ENCODE measurements at regions not wholly inside any gene's neighbourhood (a gene's known extent, or its start where the extent isn't known, plus 50 kb on each side); places are given as distances from the start of the nearest gene placed in this dataset.
"Not testable (repeated sequence)": the region's sequence is repeated elsewhere in the genome, so short reads cannot be mapped to it uniquely, and the experiment has no call there.

DNA sequence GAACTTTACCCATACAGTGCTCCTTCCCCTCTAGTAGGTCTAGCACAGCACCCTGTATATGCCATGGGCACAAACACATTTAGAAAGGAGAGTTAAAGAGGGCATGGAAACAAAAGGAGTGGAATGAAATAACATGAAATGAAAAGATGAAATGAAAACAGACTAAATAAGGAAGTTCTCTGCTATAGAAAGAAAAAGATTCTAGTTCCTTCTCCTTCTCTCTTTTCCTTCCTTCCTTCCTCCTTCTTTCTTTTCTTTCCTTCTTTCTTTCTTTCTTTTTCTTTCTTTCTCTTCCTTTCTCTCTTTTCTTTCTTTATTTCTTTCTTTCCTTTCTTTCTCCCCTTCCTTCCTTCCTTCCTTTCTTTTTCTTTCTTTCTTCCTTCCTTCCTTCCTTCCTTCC lies 2197.4 kb downstream of the PCDH7 start:
- TF ChIP-seq, protein P1, sequence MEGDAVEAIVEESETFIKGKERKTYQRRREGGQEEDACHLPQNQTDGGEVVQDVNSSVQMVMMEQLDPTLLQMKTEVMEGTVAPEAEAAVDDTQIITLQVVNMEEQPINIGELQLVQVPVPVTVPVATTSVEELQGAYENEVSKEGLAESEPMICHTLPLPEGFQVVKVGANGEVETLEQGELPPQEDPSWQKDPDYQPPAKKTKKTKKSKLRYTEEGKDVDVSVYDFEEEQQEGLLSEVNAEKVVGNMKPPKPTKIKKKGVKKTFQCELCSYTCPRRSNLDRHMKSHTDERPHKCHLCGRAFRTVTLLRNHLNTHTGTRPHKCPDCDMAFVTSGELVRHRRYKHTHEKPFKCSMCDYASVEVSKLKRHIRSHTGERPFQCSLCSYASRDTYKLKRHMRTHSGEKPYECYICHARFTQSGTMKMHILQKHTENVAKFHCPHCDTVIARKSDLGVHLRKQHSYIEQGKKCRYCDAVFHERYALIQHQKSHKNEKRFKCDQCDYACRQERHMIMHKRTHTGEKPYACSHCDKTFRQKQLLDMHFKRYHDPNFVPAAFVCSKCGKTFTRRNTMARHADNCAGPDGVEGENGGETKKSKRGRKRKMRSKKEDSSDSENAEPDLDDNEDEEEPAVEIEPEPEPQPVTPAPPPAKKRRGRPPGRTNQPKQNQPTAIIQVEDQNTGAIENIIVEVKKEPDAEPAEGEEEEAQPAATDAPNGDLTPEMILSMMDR (conservative IDR thresholded peaks at IDR 0.05), result no peak
- H3K27me3 Mint-ChIP-seq, result no peaks in the 10 kb centered on the region
- no peaks in the 10 kb centered on the region for H3K9me3 Mint-ChIP-seq
- no peak overlapping the region for H3K27ac Mint-ChIP-seq
- no peaks in the 10 kb centered on the region for H3K36me3 Mint-ChIP-seq
- H3K4me1 Mint-ChIP-seq (ENCODE audit: unreplicated experiment), result no peaks in the 10 kb centered on the region
- no peak overlapping the region for H3K4me3 Mint-ChIP-seq
- DNase-seq (ENCODE audit: extremely low spot score, unreplicated experiment), result no peak

DNA sequence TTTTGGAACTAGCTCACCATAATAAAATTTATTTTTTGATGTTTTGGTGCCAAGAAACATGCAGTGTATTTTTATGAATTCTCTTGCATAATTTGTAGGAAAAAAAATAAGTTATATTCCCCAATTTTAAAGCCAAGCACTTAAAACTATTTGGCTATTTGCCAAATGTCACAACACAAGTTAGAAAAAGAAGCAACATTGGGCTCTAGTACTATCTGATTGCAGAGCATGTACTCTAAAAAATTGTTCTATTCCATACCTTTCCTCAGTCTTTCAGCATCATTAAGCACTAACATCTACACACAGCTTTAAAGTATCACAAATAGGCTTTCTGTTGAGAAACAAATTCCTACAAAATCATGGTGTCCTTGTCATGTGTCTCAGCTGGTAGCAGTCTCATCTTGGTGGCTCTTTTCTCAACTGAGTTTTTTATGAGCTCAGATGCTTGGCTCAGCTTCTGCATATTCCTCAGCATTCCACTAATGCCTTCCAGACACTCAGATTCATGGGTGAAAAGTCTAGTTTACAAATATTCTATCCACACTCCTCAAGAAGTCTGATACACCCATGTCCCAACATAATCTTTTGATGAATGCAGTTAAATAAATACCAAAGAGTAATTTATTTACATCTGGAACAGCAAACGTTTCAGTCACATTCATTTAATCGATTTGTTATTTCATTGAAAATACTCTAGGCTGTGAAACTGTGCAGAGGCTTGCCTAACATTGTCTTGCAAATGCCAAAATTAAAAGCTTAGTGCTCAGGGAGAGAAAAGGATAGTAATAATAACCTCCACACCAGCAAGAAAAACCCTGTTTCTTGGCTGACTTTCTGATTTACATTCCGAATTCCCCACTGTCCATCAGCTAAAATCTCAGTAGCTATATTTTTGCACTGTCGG lies 2209.9 kb downstream of the PCDH7 start:
- H3K27ac Mint-ChIP-seq, result no peak overlapping the region
- H3K36me3 Mint-ChIP-seq, result no peaks in the 10 kb centered on the region

DNA sequence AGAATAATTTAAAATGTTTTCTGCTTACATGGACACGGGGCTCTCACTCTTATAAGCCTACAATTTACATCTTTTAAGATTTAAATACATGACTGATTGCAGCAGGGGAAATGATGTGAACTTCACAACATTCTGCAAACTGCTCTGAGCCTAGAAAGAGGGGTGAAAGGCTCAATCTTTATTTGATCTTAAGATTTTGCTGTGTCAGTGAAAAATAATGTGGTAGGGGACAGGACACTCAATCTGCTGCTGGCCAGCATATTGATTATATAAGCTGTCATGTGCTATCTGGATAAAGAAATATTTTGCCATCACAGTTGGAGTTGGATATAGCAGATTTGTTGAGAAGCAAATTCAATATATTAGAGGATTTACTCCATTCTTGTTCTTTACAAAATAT lies 2210.5 kb downstream of the PCDH7 start:
- no peak for DNase-seq (ENCODE audit: extremely low spot score, unreplicated experiment)
- H3K36me3 Mint-ChIP-seq, result no peaks in the 10 kb centered on the region
- no peaks in the 10 kb centered on the region for H3K9me3 Mint-ChIP-seq
- H3K4me1 Mint-ChIP-seq (ENCODE audit: unreplicated experiment), result no peaks in the 10 kb centered on the region
- no peaks in the 10 kb centered on the region for H3K27me3 Mint-ChIP-seq
- no peak overlapping the region for H3K4me3 Mint-ChIP-seq
- H3K27ac Mint-ChIP-seq, result no peak overlapping the region
- TF ChIP-seq, protein P1 (conservative IDR thresholded peaks at IDR 0.05), result no peak

More for the DNA sequence above, 2209.9 kb downstream of the PCDH7 start:
- no peak overlapping the region for H3K4me3 Mint-ChIP-seq
- TF ChIP-seq, protein P1 (conservative IDR thresholded peaks at IDR 0.05), result no peak
- no peak for DNase-seq (ENCODE audit: extremely low spot score, unreplicated experiment)
- H3K4me1 Mint-ChIP-seq (ENCODE audit: unreplicated experiment), result no peaks in the 10 kb centered on the region
- no peaks in the 10 kb centered on the region for H3K27me3 Mint-ChIP-seq
- no peaks in the 10 kb centered on the region for H3K9me3 Mint-ChIP-seq

DNA sequence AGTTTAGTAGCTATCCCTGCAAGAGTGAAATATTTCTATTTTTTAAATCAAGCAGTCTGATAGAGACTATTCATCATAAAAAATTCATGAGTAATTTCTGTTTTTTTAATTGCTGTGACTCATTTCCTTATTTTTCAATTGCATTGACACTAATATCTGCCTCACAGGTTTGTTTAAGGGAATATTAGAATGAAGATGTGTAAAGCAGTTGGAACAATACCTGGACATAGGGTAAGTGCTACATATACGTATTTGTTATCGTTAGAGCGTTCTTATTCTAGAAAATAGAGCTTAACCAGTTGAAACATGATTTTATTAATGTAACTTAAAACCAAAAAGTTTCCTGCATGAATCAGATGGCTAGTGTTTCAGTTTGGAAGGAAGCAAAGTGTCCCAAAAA lies 2211.3 kb downstream of the PCDH7 start:
- no peak overlapping the region for H3K4me3 Mint-ChIP-seq
- no peaks in the 10 kb centered on the region for H3K9me3 Mint-ChIP-seq
- H3K27ac Mint-ChIP-seq, result no peak overlapping the region
- DNase-seq (ENCODE audit: extremely low spot score, unreplicated experiment), result no peak
- H3K36me3 Mint-ChIP-seq, result no peaks in the 10 kb centered on the region
- TF ChIP-seq, protein P1 (conservative IDR thresholded peaks at IDR 0.05), result no peak
- H3K4me1 Mint-ChIP-seq (ENCODE audit: unreplicated experiment), result no peaks in the 10 kb centered on the region
- H3K27me3 Mint-ChIP-seq, result no peaks in the 10 kb centered on the region

DNA sequence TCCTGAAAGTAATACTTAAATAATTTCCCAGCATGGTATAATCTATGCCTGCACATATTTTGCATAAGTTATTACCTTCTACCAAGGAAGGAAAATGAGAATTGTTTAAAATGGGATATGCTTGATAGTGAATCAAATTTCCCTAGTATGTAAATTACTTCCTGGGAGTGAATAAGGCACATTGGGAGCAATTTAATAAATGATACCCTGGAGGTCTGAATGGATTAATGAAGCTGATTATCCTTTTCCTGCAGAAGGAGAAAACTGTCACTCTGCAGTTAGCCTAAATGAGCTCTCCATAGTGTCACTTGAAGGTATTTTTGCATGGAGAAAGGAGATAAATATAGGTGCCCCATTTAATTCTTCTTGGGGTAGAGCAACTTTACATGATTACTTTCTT lies 2212.0 kb downstream of the PCDH7 start:
- DNase-seq (ENCODE audit: extremely low spot score, unreplicated experiment), result no peak
- Mint-ChIP-seq H3K27me3 (no peaks in the 10 kb centered on the region), H3K27ac (no peak overlapping the region), H3K4me3 (no peak overlapping the region), H3K9me3 (no peaks in the 10 kb centered on the region), H3K4me1 (ENCODE audit: unreplicated experiment) (no peaks in the 10 kb centered on the region), H3K36me3 (no peaks in the 10 kb centered on the region)
- TF ChIP-seq, protein P1 (conservative IDR thresholded peaks at IDR 0.05), result no peak

DNA sequence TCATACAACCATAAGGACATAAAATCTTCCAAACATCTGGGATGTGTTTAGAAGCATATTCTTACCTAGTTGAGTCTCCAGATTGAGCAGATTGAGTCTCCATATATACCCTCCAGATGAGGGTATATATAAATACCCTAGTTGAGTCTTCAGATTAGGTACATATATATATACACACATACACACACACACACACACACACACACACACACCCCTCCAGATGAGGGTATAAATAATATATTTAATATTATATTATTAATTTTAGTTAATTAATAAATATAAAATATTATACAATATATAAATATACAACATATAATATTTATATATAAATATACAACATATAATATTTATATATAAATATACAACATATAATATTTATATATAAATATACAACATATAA lies 2219.1 kb downstream of the PCDH7 start:
- H3K4me1 Mint-ChIP-seq (ENCODE audit: unreplicated experiment); H3K4me3 Mint-ChIP-seq; H3K27ac Mint-ChIP-seq; DNase-seq (ENCODE audit: extremely low spot score, unreplicated experiment); H3K27me3 Mint-ChIP-seq; H3K36me3 Mint-ChIP-seq; H3K9me3 Mint-ChIP-seq: not testable (repeated sequence)

All from type B pancreatic cell (in vitro differentiated cells).